T-cell (primary cell): ENCODE measurements at regions not wholly inside any gene's neighbourhood (a gene's known extent, or its start where the extent isn't known, plus 50 kb on each side); places are given as distances from the start of the nearest gene placed in this dataset.

Experiments
- ATAC-seq, 4 experiments: fragments of 200-7000 bp in 3 of 4; fragments of 150-1000 bp in 1 of 4; cut with Tn5 transposase; replicated peaks in 1 of 4; 1 replicate in 3 of 4; 2 replicates in 1 of 4; pipeline ENCODE4 v1.10.0; 2021; ENCODE audit warnings: moderate library complexity in 3 of 4, mild to moderate bottlenecking in 2 of 4, moderate number of reproducible peaks in 1 of 4
- CTCF ChIA-PET, 2 donors: fragments of 300-600 bp; sonication (Branson Sonifier 250); formaldehyde crosslinking; loops; one replicate each; lab custom pipeline; 2022; ENCODE audit warnings: antibody characterized with exemption in 2 of 2; lab: Charles Lee
- POLR2A ChIA-PET, 2 donors: fragments of 300-600 bp; sonication (Branson Sonifier 250); formaldehyde crosslinking; loops; one replicate each; lab custom pipeline; 2022; ENCODE audit warnings: antibody characterized with exemption in 2 of 2; lab: Charles Lee
- DNase-seq, 35 experiments: peaks; one replicate each; pipeline versions ENCODE4 v3.0.0 to v3.0.0-alpha.2; 2013 to 2023
- H3K27ac ChIP-seq: one replicate; pipeline ENCODE4 v1.5.1; 2013; ENCODE audit warnings: low read length
- H3K27me3 ChIP-seq, 2 experiments: replicated peaks in 1 of 2; 1 replicate in 1 of 2; 2 replicates in 1 of 2; pipeline versions ENCODE4 v1.6.1 to v1.7.0; 2013; ENCODE audit warnings: low read length in 1 of 2, mixed read lengths in 1 of 2; ENCODE audit not compliant: control insufficient read depth in 2 of 2, insufficient read depth in 2 of 2; ENCODE audit errors: extremely low read depth in 1 of 2
- H3K36me3 ChIP-seq, 2 donors: 1 replicate in 1 of 2; 2 replicates in 1 of 2; pipeline versions ENCODE4 v1.6.1 to v1.7.0; 2013; ENCODE audit warnings: low read length in 1 of 2; ENCODE audit not compliant: control insufficient read depth in 2 of 2, insufficient read depth in 1 of 2; ENCODE audit errors: extremely low read depth in 1 of 2
- H3K4me1 ChIP-seq, 2 experiments: 1 replicate in 1 of 2; 2 replicates in 1 of 2; pipeline versions ENCODE4 v1.6.1 to v1.7.0; 2013; ENCODE audit warnings: low read length in 2 of 2, mixed read lengths in 1 of 2; ENCODE audit not compliant: insufficient read depth in 2 of 2, control insufficient read depth in 1 of 2; ENCODE audit errors: extremely low read depth in 1 of 2
- H3K4me3 ChIP-seq, 2 donors: 1 replicate in 1 of 2; 2 replicates in 1 of 2; pipeline versions ENCODE4 v1.5.1 to v1.7.0; 2013; ENCODE audit warnings: mild to moderate bottlenecking in 2 of 2, low read length in 1 of 2, moderate library complexity in 1 of 2; ENCODE audit not compliant: control insufficient read depth in 1 of 2; ENCODE audit errors: extremely low read depth in 1 of 2
- H3K9me3 ChIP-seq: 2 replicates; pipeline ENCODE4 v1.7.0; 2013
- H3K27ac Mint-ChIP-seq, 2 donors: one replicate each; pipeline ENCODE4 v1.8.0; 2020 to 2021; ENCODE audit warnings: mild to moderate bottlenecking in 2 of 2, mixed read lengths in 2 of 2
- H3K27me3 Mint-ChIP-seq, 2 donors: one replicate each; pipeline ENCODE4 v1.8.0; 2021 to 2022; ENCODE audit warnings: mixed read lengths in 2 of 2
- H3K36me3 Mint-ChIP-seq: one replicate; pipeline ENCODE4 v1.8.0; 2021; ENCODE audit warnings: mixed read lengths
- H3K4me1 Mint-ChIP-seq, 3 donors: one replicate each; pipeline ENCODE4 v1.8.0; 2020 to 2022; ENCODE audit warnings: mixed read lengths in 3 of 3, mild to moderate bottlenecking in 1 of 3
- H3K4me3 Mint-ChIP-seq, 3 donors: one replicate each; pipeline ENCODE4 v1.8.0; 2020 to 2022; ENCODE audit warnings: mild to moderate bottlenecking in 3 of 3, mixed read lengths in 3 of 3, moderate library complexity in 3 of 3
- H3K9me3 Mint-ChIP-seq, 3 donors: one replicate each; pipeline ENCODE4 v1.8.0; 2020 to 2022; ENCODE audit warnings: mixed read lengths in 3 of 3
- WGBS: methylation state at CpG from one replicate; pipeline ENCODE4 v1.1.5; 2013; ENCODE audit warnings: missing lambda C conversion rate; ENCODE audit not compliant: insufficient coverage; 5-methylcytosine and 5-hydroxymethylcytosine counted together

DNA sequence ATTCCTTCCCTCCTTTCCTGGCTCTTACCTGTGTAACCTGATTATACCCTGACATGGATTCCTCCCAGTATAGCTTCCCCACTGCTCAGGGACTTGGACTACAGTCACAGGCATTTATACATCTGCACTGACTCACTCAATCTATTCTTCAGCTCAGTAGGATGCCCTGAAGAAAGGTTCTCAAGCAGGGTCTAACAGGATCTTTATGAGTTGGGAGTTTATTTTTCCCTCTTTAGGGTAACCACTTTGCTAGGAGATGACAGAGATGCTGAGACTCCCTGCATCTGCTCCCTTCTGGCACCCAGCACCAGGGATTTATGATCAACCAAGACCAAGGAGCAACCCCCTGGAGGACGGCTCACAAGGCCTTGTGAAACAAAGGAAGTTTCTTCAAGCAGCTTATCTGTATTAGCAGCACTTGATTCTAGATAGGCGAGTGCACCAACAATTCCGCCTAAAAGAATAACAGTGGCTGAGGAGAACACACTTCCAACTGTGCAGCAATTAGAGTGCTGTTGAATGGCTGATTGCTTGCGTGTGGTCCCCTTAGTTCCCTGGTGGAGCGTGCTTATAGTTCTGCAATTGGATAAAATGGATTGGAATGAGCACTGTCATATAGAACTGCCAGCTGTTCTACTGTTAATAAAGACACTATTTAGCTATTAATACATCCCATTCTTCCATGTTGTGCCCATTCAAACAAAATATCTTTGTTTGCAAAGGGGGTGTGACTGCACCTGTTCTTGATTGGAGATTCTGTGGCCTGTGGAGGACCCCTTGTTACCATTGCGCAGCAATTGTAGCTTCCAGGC is 482.6 kb downstream of the ZNF608 start:
- no peaks in the 10 kb centered on the region for H3K4me1 Mint-ChIP-seq
- WGBS: 84% methylated on average over 4 of the region's 6 CpGs
- no peak overlapping the region for H3K4me3 Mint-ChIP-seq
- Histone ChIP-seq H3K4me3 (no peak overlapping the region), H3K9me3 (no peaks in the 10 kb centered on the region), H3K27ac (no peak overlapping the region), H3K4me1 (no peaks in the 10 kb centered on the region), H3K36me3 (no peaks in the 10 kb centered on the region), H3K27me3 (no peaks in the 10 kb centered on the region)
- no peaks in the 10 kb centered on the region for H3K27me3 Mint-ChIP-seq
- no peak for DNase-seq
- no peak overlapping the region for H3K27ac Mint-ChIP-seq
- no peaks in the 10 kb centered on the region for H3K36me3 Mint-ChIP-seq
- ChIA-PET POLR2A (no interaction called here), CTCF (no interaction called here)
- no peak for ATAC-seq
- H3K9me3 Mint-ChIP-seq: peaks cover 0 to 3% (median 0%) of the 10 kb centered on the region in 3 donors

- H3K27ac Mint-ChIP-seq: no peak overlapping the region
- H3K9me3 ChIP-seq: no peaks in the 10 kb centered on the region
- H3K4me1 ChIP-seq: no peaks in the 10 kb centered on the region
- no peak overlapping the region for H3K4me3 Mint-ChIP-seq
- CTCF ChIA-PET: no interaction called here
- no peaks in the 10 kb centered on the region for H3K36me3 ChIP-seq
- no peaks in the 10 kb centered on the region for H3K36me3 Mint-ChIP-seq
- H3K4me3 ChIP-seq: no peak overlapping the region
- no peaks in the 10 kb centered on the region for H3K27me3 ChIP-seq
- H3K27ac ChIP-seq: no peak overlapping the region
- no peak for ATAC-seq
- DNase-seq: no peak
- no peaks in the 10 kb centered on the region for H3K27me3 Mint-ChIP-seq
- POLR2A ChIA-PET: no interaction called here
- no CpG with 5 or more reads among the region's 1 CpG for WGBS
- peaks cover 0 to 6% (median 0%) of the 10 kb centered on the region in 3 donors for H3K9me3 Mint-ChIP-seq
- H3K4me1 Mint-ChIP-seq: no peaks in the 10 kb centered on the region
Observed at GRCh38 chr5:124262991-124263571, 483.4 kb downstream of the ZNF608 start.

DNA sequence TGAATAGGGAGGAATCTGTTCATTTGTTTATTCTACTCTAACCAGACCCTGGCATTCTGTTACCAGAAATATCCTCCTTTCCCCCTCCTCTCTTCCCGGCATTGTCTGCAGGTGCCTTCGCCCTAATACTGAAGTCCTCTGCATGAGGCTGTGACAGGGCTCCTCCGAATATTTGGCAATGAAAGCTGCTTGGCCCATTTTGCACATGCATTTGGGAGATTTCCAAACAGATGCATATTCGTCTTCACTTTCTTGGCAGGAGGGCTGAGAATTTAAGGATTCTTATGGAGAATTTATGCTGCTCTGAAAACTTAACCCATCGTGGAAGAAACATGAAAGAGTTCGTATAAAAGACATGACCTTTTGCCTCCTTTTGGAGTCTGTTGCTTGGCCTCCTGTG is 484.0 kb downstream of the ZNF608 start:
- WGBS: 88% methylated on average over 5 of the region's 6 CpGs
- Histone ChIP-seq H3K4me1 (no peaks in the 10 kb centered on the region), H3K27ac (no peak overlapping the region), H3K9me3 (no peaks in the 10 kb centered on the region), H3K4me3 (no peak overlapping the region), H3K36me3 (no peaks in the 10 kb centered on the region), H3K27me3 (no peaks in the 10 kb centered on the region)
- ChIA-PET CTCF (no interaction called here), POLR2A (no interaction called here)
- DNase-seq (no peak), ATAC-seq (no peak)
- H3K27ac Mint-ChIP-seq: no peak overlapping the region
- H3K27me3 Mint-ChIP-seq: no peaks in the 10 kb centered on the region
- H3K36me3 Mint-ChIP-seq: no peaks in the 10 kb centered on the region
- peaks cover 0 to 6% (median 0%) of the 10 kb centered on the region in 3 donors for H3K9me3 Mint-ChIP-seq
- no peak overlapping the region for H3K4me3 Mint-ChIP-seq
- H3K4me1 Mint-ChIP-seq: no peaks in the 10 kb centered on the region

DNA sequence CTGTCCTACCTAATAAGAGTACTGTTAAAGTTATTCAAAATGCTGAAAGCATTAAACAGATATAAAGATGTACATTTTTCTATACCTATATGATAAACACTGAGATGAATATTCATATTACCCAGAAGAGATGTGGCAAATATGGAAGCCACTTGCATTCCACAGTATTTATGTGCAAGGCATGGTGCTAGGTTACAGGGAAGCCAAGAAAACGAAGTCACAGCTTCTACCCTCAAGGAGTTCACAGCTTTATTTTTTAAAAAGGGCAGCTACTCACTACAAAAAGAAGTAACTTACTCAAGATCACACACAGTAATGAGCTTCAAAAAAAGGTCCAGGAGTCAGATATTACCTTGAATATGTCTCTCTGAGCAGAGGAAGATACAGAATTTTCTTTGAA is 484.6 kb downstream of the ZNF608 start:
- H3K27ac Mint-ChIP-seq: no peak overlapping the region
- H3K4me1 Mint-ChIP-seq: no peaks in the 10 kb centered on the region
- no peak overlapping the region for H3K27ac ChIP-seq
- H3K36me3 ChIP-seq: no peaks in the 10 kb centered on the region
- no peaks in the 10 kb centered on the region for H3K27me3 Mint-ChIP-seq
- H3K27me3 ChIP-seq: no peaks in the 10 kb centered on the region
- POLR2A ChIA-PET: no interaction called here
- no peak overlapping the region for H3K4me3 Mint-ChIP-seq
- no peak for DNase-seq
- no peaks in the 10 kb centered on the region for H3K9me3 ChIP-seq
- H3K36me3 Mint-ChIP-seq: no peaks in the 10 kb centered on the region
- CTCF ChIA-PET: no interaction called here
- no peak for ATAC-seq
- H3K9me3 Mint-ChIP-seq: peaks cover 0 to 6% (median under 1%) of the 10 kb centered on the region in 3 donors
- no peak overlapping the region for H3K4me3 ChIP-seq
- H3K4me1 ChIP-seq: no peaks in the 10 kb centered on the region
- no CpG with 5 or more reads among the region's 1 CpG for WGBS

GRCh38 chr5:124260921-124261515 is 485.4 kb downstream of the ZNF608 start:
- H3K9me3 Mint-ChIP-seq: peaks cover 7 to 9% (median 9%) of the 10 kb centered on the region in 3 donors
- ChIA-PET POLR2A (no interaction called here), CTCF (no interaction called here)
- H3K36me3 Mint-ChIP-seq: no peaks in the 10 kb centered on the region
- ATAC-seq (no peak), DNase-seq (no peak)
- no peaks in the 10 kb centered on the region for H3K36me3 ChIP-seq
- no peak overlapping the region for H3K4me3 ChIP-seq
- H3K27me3 ChIP-seq: no peaks in the 10 kb centered on the region
- no peaks in the 10 kb centered on the region for H3K9me3 ChIP-seq
- H3K27ac Mint-ChIP-seq: no peak overlapping the region
- H3K27me3 Mint-ChIP-seq: no peaks in the 10 kb centered on the region
- H3K27ac ChIP-seq: no peak overlapping the region
- H3K4me3 Mint-ChIP-seq: no peak overlapping the region
- 77% methylated on average over 7 of the region's 10 CpGs for WGBS
- no peaks in the 10 kb centered on the region for H3K4me1 ChIP-seq
- H3K4me1 Mint-ChIP-seq: no peaks in the 10 kb centered on the region

- DNase-seq (no peak), ATAC-seq (no peak)
- H3K4me3 Mint-ChIP-seq: no peak overlapping the region
- POLR2A ChIA-PET: no interaction called here
- no peak overlapping the region for H3K27ac Mint-ChIP-seq
- Histone ChIP-seq H3K4me3 (no peak overlapping the region), H3K9me3 (no peaks in the 10 kb centered on the region), H3K27ac (no peak overlapping the region), H3K4me1 (no peaks in the 10 kb centered on the region), H3K27me3 (no peaks in the 10 kb centered on the region), H3K36me3 (no peaks in the 10 kb centered on the region)
- CTCF ChIA-PET: no interaction called here
- no peaks in the 10 kb centered on the region for H3K27me3 Mint-ChIP-seq
- no CpG with 5 or more reads among the region's 4 CpGs for WGBS
- H3K36me3 Mint-ChIP-seq: no peaks in the 10 kb centered on the region
- H3K9me3 Mint-ChIP-seq: peaks cover 12 to 23% (median 17%) of the 10 kb centered on the region in 3 donors
- no peaks in the 10 kb centered on the region for H3K4me1 Mint-ChIP-seq
Observed at GRCh38 chr5:124259017-124259416, 487.4 kb downstream of the ZNF608 start.
